PFSK-1 (cell line): ENCODE measurements at regions not wholly inside any gene's neighbourhood (a gene's known extent, or its start where the extent isn't known, plus 50 kb on each side); places are given as distances from the start of the nearest gene placed in this dataset.

Source experiments
- FOXP2 ChIP-seq: optimal IDR thresholded peaks from 2 replicates; pipeline ENCODE3; 2011; ENCODE audit warnings: borderline replicate concordance, control low read depth, inconsistent platforms; ENCODE audit not compliant: insufficient read depth; ENCODE audit errors: extremely low read length, extremely low read depth
- POLR2AphosphoS5 ChIP-seq: IDR thresholded peaks from 2 replicates; pipeline ENCODE4 v1.6.1; 2012; ENCODE audit warnings: low read depth, mild to moderate bottlenecking, control low read depth, low read length, moderate library complexity
- REST ChIP-seq, 2 experiments: IDR thresholded peaks; 2 replicates each; pipeline versions ENCODE4 v1.6.1 to v1.8.0; 2011 to 2012; ENCODE audit warnings: low read depth in 2 of 2, low read length in 2 of 2, control low read depth in 1 of 2, inconsistent platforms in 1 of 2, mild to moderate bottlenecking in 1 of 2, moderate library complexity in 1 of 2; ENCODE audit not compliant: insufficient read depth in 1 of 2
- SIN3A ChIP-seq: IDR thresholded peaks from 2 replicates; pipeline ENCODE4 v1.6.1; 2012; ENCODE audit warnings: mild to moderate bottlenecking, low read length, moderate library complexity, borderline replicate concordance; ENCODE audit not compliant: insufficient read depth
- TAF1 ChIP-seq: IDR thresholded peaks from 2 replicates; pipeline ENCODE4 v1.6.1; 2012; ENCODE audit warnings: low read length, control low read depth, borderline replicate concordance; ENCODE audit not compliant: insufficient read depth

GRCh38 chr6:18600255-18600654 lies 213.1 kb downstream of the RNF144B start:
- TF ChIP-seq TAF1 (no peak), REST (IDR thresholded peaks at IDR 0.05; ENCODE audit: insufficient read depth in 1 of 2, low read depth in 2 of 2, low read length in 2 of 2) (no peak), SIN3A (no peak), POLR2AphosphoS5 (no peak), FOXP2 (no peak)

GRCh38 chr6:18601516-18602020 lies 214.4 kb downstream of the RNF144B start:
- TF ChIP-seq TAF1 (no peak), POLR2AphosphoS5 (no peak), REST (IDR thresholded peaks at IDR 0.05; ENCODE audit: insufficient read depth in 1 of 2, low read depth in 2 of 2, low read length in 2 of 2) (no peak), FOXP2 (no peak), SIN3A (no peak)

GRCh38 chr6:18602931-18603330 lies 215.8 kb downstream of the RNF144B start:
- TF ChIP-seq SIN3A (no peak), REST (IDR thresholded peaks at IDR 0.05; ENCODE audit: insufficient read depth in 1 of 2, low read depth in 2 of 2, low read length in 2 of 2) (no peak), TAF1 (no peak), FOXP2 (no peak), POLR2AphosphoS5 (no peak)

GRCh38 chr6:18603361-18603760 lies 216.2 kb downstream of the RNF144B start:
- TF ChIP-seq TAF1 (no peak), REST (IDR thresholded peaks at IDR 0.05; ENCODE audit: insufficient read depth in 1 of 2, low read depth in 2 of 2, low read length in 2 of 2) (no peak)

- TF ChIP-seq SIN3A (no peak), REST (IDR thresholded peaks at IDR 0.05; ENCODE audit: insufficient read depth in 1 of 2, low read depth in 2 of 2, low read length in 2 of 2) (no peak), FOXP2 (no peak), TAF1 (no peak), POLR2AphosphoS5 (no peak)
Measured at GRCh38 chr6:18605841-18606240, 218.7 kb downstream of the RNF144B start.
